Stimulated activated CD8-positive, alpha-beta memory T cell treated with anti-CD3 and anti-CD28 coated beads, Interleukin-4, amount 100 ng/mL, for 48 hours (primary cell): ENCODE measurements at regions not wholly inside any gene's neighbourhood (a gene's known extent, or its start where the extent isn't known, plus 50 kb on each side); places are given as distances from the start of the nearest gene placed in this dataset.
"Not testable (repeated sequence)": the region's sequence is repeated elsewhere in the genome, so short reads cannot be mapped to it uniquely, and the experiment has no call there.

Experiments
- DNase-seq: peaks from one replicate; pipeline ENCODE4 v3.0.0-alpha.2; 2020

DNA sequence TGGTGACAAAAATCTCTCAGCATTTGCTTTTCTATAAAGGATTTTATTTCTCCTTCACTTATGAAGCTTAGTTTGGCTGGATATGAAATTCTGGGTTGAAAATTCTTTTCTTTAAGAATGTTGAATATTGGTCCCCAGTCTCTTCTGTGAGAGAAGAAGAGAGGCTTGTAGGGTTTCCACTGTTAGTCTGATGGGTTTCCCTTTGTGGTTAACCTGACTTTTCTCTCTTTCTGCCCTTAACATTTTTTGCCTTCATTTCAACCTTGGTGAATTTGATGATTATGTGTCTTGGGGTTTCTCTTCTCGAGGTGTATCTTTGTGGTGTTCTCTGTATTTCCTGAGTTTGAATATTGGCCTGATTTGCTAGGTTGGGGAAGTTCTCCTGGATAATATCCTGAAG is 116.9 kb upstream of the ZEB2 start:
- not testable (repeated sequence) for DNase-seq

- no peak for DNase-seq
Observed at GRCh38 chr2:144632809-144633208, 112.9 kb upstream of the ZEB2 start.

- no peak for DNase-seq
Observed at GRCh38 chr2:144631636-144632035, 111.7 kb upstream of the ZEB2 start.

DNA sequence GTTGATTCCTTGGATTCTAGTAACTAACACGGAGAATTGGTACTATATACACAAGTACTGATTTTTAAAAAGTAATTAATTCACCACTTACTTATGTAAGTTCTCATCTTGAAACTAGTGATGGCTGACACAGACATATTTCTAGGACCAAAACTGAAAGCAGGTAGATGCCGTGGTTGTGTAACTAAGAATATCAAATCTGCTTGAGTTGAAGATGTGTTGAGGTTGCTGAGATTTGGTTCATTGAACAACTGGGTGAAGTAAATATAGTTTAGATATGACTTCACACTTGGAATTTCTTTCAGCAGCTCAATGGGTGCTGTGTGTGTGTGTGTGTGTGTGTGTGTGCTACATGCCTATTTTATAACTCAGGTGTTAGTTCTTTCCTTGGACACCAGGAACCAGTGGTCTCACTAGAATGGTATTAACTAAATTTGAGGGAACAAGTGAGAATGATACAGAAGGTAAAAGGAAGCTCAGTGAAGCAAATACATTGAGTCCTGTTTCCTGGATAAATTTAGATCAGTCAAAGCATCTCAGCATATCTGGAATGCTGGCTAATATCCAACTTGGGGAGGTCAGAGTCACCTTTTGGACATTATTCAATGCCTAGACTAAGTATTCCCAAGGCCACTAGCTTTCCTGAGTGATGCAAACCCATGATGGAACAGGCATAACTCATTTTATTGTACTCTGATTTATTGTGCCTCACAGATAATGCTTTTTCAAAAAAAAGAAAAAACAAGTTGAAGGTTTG is 110.7 kb upstream of the ZEB2 start:
- DNase-seq: no peak

DNA sequence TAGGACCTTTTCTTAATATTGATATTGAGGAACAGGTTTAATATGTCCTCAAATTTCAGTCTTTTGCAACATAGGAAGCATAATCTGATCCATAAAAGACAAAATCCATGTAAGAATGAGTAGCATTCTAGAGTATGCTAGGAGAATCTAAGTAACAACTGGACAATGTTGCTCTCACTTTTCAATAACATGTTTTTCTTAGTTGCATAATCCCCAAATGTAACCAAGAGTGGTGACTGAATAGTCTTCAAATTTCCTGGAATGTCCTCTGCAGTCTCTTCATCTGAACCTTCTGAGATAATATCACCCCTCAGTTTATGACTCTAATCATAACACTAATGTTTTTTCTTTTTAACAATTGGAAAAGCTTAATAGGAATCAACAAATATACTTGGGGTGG is 110.0 kb upstream of the ZEB2 start:
- DNase-seq: no peak

GRCh38 chr2:144628566-144628965 is 108.6 kb upstream of the ZEB2 start:
- no peak for DNase-seq

DNA sequence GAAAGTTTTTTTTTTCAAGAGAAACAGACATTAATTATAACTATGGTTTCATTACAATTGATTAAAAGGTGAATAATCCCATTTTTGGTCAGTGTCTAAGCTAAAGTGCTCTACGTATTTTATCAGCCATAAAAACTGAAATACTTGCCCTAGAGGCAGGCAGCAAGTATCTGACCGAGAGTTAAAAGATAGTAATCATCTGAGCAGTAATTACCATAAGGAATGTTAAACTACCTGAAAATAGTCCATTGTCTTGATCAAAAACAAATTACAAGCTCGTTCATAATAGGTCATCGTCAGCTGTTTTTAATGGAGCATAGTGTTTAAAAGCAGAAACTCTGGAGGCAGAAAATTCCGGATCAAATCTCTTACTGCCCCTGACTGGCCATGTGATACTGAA is 105.7 kb upstream of the ZEB2 start:
- no peak for DNase-seq

DNA sequence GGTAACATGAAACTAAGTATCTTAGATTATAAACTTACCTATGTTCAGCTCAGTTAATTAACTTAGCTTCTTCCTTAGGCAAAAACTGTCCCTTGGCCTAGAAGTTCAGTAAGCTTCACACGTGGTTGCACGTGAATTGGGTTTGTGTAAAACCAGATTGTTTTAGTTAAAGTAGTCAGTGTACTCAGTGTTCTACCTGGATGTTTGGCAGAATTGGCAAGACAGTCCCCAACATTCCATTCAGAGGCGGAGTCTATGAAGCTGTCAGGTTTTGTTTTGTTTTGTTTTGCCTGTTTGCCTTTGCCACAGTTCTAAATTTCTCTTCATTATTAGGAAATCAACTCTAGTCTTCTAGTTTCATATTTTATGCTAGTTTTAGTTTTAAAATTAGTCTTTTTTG is 105.3 kb upstream of the ZEB2 start:
- DNase-seq: no peak

DNA sequence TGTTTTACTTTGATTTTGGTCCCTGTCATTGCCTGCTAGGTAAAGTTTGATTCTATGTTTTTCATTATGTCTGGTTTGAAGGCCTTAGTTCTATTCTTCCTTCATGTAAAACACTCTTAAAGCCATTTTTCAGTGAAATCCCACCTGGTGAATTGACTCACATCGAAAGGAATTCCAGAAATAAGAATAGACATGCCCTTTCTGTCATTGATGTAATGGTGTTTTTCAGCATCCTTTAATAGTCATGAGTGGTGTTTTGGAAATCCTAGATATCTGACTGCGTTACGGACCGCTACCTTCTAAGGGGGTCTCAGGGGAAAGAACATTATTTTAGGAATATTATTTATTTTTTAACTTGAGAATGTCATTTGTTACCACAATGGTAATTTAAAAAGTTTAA is 104.5 kb upstream of the ZEB2 start:
- no peak for DNase-seq

GRCh38 chr2:144622373-144622772 is 102.5 kb upstream of the ZEB2 start:
- DNase-seq: not testable (repeated sequence)

GRCh38 chr2:144621266-144621665 is 101.3 kb upstream of the ZEB2 start:
- DNase-seq: no peak

GRCh38 chr2:144619760-144620159 is 99.8 kb upstream of the ZEB2 start:
- no peak for DNase-seq

GRCh38 chr2:144617171-144617570 is 97.3 kb upstream of the ZEB2 start:
- DNase-seq: not testable (repeated sequence)

- no peak for DNase-seq
Observed at GRCh38 chr2:144615866-144616565, 96.1 kb upstream of the ZEB2 start.

DNA sequence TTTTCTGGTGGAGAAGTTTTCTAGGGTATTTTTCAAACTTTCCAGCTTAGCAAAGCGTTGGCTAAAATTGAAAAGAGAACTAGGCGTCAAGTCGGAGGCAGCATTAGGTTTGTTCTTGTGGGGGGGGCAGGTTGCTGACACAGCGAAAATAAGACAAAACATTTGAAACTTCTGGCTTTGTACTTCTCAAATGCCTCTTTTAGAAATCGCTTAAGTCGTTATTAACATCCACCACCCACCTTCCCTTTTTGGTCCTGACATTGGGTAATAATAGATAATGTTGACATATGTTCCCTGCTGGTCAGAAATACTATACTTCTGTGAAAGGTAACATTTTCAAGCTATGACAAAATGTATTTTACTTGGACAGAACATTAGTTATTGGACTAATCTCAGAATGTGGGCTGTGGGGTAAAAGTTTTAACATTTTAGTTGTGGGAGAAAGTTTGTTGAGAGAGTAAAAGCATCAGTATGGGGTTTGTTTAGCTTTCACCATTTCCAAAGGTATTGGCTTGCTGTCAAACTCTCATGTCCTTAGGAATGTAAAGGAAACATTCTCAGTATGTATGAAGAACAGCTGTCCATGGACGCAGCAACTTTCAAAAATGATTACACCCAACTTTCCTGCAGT is 88.1 kb upstream of the ZEB2 start:
- no peak for DNase-seq

DNA sequence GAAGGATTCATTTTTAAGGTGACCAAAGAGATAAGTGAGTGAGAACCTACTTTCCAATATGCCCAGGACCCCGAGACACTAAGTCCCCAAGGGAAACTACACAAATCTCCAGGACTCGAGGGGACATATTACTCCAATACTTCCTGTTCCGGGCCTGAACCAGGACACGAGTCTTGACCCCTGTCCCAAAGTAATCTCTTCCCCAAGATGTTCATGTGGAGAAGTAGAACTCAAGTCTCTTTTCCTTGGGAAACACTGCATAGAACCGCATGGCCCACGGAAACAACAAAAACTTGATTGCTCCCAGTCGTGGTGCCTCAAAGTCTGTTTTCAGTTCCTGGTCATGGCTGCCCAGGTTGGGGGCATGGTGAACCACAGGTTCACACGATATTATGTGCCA is 87.2 kb upstream of the ZEB2 start:
- no peak for DNase-seq

DNA sequence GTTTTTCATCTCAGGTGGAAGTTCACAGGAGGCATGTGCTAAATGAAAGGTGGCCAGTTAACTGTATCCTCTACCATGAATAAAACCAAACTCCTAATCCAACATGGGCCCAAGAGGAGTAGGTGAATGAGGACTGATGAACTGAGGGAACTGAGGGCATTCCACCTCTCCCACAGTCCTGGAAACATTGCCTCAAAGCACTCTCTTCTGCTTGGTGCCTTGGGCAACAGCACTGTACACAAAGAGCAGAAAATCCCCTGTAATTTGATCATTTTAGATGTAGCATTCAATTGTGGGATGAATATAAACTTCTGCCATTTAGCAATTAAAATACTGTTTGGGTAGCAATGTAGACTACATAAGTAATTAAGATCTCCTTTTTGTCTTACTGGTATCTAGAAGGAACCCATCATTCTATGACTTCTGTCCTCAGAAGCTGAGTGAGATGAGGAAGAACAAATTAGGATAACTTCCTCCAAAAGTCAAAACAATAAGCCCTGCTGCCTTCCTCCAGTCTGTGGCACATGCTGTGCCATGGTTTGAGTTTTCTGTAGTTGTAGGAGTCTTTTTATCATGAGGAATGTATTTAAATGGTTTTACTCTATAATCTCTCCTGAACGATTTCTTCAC is 86.7 kb upstream of the ZEB2 start:
- DNase-seq: no peak

- no peak for DNase-seq
Observed at GRCh38 chr2:144605231-144605840, 85.4 kb upstream of the ZEB2 start.

DNA sequence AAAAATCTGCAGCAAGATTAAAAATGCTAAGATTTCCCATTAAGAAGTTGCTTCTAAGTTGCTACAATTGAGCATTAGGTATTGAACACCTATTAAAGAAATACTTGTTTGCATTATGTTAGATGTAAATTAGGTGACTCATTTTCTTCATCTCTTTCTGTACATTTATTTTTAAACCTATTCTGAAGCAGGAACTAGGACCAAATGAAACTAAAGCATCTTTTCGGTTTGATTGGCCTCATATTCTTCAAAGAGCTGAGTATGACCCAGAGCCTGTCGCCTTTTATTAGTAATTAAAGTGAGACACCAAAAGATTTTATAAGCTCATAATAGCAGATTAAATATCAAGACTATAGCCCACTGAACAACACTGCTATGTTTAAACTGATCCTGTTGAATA is 83.4 kb upstream of the ZEB2 start:
- no peak for DNase-seq

DNA sequence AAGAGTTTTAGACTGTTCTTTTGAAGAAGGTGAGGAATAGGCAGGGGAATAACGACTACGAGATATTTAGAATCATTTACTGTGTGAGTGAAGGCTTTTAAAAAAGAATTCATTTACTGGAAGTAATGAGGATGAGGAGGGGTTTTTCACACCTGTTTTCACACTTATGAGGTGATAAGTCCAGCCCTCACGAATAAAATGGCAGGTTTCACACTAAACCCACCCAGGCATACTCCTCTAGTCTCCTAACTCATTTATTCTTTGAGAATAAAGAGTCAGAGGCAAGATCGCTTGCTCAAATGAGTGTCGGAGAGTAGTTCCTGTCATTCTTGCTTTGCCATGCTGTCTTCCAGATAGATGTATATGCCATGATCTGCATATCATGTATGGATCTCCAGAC is 79.0 kb upstream of the ZEB2 start:
- DNase-seq: no peak

GRCh38 chr2:144597894-144598593 is 78.1 kb upstream of the ZEB2 start:
- DNase-seq: no peak

- DNase-seq: no peak
Observed at GRCh38 chr2:144597388-144597787, 77.5 kb upstream of the ZEB2 start.
